Gastroesophageal sphincter (tissue), 3 donors: ENCODE measurements at regions not wholly inside any gene's neighbourhood (a gene's known extent, or its start where the extent isn't known, plus 50 kb on each side); places are given as distances from the start of the nearest gene placed in this dataset.

Experiments
- POLR2A ChIP-seq, 2 donors: fragments of 450-650 bp; IDR thresholded peaks; one replicate each; pipeline ENCODE4 v1.6.1; 2017; ENCODE audit warnings: antibody characterized with exemption in 2 of 2, mild to moderate bottlenecking in 2 of 2, moderate library complexity in 1 of 2
- POLR2AphosphoS5 ChIP-seq: sonication (generic); formaldehyde crosslinking; IDR thresholded peaks from one replicate; pipeline ENCODE4 v1.6.1; 2017; ENCODE audit warnings: antibody characterized with exemption
- TF ChIP-seq, protein P1 (sequence below), 4 experiments: fragments of 200-600 bp in 2 of 4; fragments of 450-650 bp in 2 of 4; sonication (generic) in 1 of 4; IDR thresholded peaks; one replicate each; pipeline ENCODE4 v1.5.1; 2017 to 2019; ENCODE audit warnings: antibody characterized with exemption in 4 of 4, mild to moderate bottlenecking in 2 of 4, moderate library complexity in 2 of 4

DNA sequence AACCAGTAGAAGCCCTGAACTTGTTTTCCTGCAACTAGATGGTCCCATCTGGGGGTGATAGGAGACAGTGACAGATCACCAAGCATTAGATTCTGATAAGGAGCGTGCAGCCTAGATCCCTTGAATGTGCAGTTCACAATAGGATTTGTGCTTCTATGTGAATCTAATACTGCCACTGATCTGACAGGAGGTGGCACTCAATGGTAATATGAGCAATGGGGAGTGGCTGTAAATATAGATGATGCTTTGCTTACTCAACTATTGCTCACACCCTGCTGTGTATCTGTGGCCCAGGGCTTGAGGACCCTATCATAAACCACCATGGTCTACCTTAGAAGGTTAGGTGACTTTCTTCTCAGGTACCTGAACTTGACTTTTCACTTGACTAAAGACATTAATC lies 417.1 kb upstream of the ARHGEF26 start:
- TF ChIP-seq, protein P1, sequence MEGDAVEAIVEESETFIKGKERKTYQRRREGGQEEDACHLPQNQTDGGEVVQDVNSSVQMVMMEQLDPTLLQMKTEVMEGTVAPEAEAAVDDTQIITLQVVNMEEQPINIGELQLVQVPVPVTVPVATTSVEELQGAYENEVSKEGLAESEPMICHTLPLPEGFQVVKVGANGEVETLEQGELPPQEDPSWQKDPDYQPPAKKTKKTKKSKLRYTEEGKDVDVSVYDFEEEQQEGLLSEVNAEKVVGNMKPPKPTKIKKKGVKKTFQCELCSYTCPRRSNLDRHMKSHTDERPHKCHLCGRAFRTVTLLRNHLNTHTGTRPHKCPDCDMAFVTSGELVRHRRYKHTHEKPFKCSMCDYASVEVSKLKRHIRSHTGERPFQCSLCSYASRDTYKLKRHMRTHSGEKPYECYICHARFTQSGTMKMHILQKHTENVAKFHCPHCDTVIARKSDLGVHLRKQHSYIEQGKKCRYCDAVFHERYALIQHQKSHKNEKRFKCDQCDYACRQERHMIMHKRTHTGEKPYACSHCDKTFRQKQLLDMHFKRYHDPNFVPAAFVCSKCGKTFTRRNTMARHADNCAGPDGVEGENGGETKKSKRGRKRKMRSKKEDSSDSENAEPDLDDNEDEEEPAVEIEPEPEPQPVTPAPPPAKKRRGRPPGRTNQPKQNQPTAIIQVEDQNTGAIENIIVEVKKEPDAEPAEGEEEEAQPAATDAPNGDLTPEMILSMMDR (IDR thresholded peaks at IDR 0.05), result no peak
- TF ChIP-seq POLR2A (IDR thresholded peaks at IDR 0.05) (no peak), POLR2AphosphoS5 (no peak)
